SKM-1 treated with dmso at 0.1 percent for 144 hours (cell line): ENCODE measurements at regions not wholly inside any gene's neighbourhood (a gene's known extent, or its start where the extent isn't known, plus 50 kb on each side); places are given as distances from the start of the nearest gene placed in this dataset.

Source experiments
- DNase-seq: peaks from one replicate; lab custom pipeline; 2025; ENCODE audit not compliant: unreplicated experiment; lab: John Stamatoyannopoulos, UW

GRCh38 chr20:7606941-7607340, 333.3 kb downstream of the HAO1 start:
- DNase-seq: no peak

GRCh38 chr20:7608250-7608649, 332.0 kb downstream of the HAO1 start:
- DNase-seq: no peak

GRCh38 chr20:7609251-7609650, 331.0 kb downstream of the HAO1 start:
- no peak for DNase-seq

- DNase-seq: no peak
These were observed 329.6 kb downstream of the HAO1 start for GRCh38 chr20:7610681-7611080.

GRCh38 chr20:7617797-7618196, 322.5 kb downstream of the HAO1 start:
- DNase-seq: no peak

GRCh38 chr20:7622399-7622961, 317.8 kb downstream of the HAO1 start:
- DNase-seq: no peak

GRCh38 chr20:7624886-7625285, 315.4 kb downstream of the HAO1 start:
- no peak for DNase-seq

GRCh38 chr20:7627734-7628663, 312.3 kb downstream of the HAO1 start:
- DNase-seq: no peak

- DNase-seq: no peak
These were observed 310.4 kb downstream of the HAO1 start for GRCh38 chr20:7629880-7630279.

- DNase-seq: no peak
These were observed 303.1 kb downstream of the HAO1 start for GRCh38 chr20:7637184-7637583.

GRCh38 chr20:7650086-7650879, 290.0 kb downstream of the HAO1 start:
- DNase-seq: no peak

GRCh38 chr20:7654231-7654630, 286.0 kb downstream of the HAO1 start:
- no peak for DNase-seq

GRCh38 chr20:7656687-7657467, 283.4 kb downstream of the HAO1 start:
- no peak for DNase-seq

GRCh38 chr20:7657569-7657968, 282.7 kb downstream of the HAO1 start:
- DNase-seq: no peak

- no peak for DNase-seq
These were observed 280.1 kb downstream of the HAO1 start for GRCh38 chr20:7660165-7660564.

- DNase-seq: no peak
These were observed 274.9 kb downstream of the HAO1 start for GRCh38 chr20:7665376-7665775.

GRCh38 chr20:7667194-7667593, 273.1 kb downstream of the HAO1 start:
- DNase-seq: no peak

GRCh38 chr20:7672571-7672970, 267.7 kb downstream of the HAO1 start:
- DNase-seq: no peak

- no peak for DNase-seq
These were observed 266.4 kb downstream of the HAO1 start for GRCh38 chr20:7673841-7674240.

- DNase-seq: no peak
These were observed 257.3 kb downstream of the HAO1 start for GRCh38 chr20:7682916-7683315.

GRCh38 chr20:7687065-7687464, 253.2 kb downstream of the HAO1 start:
- DNase-seq: no peak
